BE2C (cell line): ENCODE measurements at regions not wholly inside any gene's neighbourhood (a gene's known extent, or its start where the extent isn't known, plus 50 kb on each side); places are given as distances from the start of the nearest gene placed in this dataset.

Experiments used
- DNase-seq: peaks from one replicate; pipeline ENCODE4 v3.0.0-alpha.2; 2020
- H3K27me3 ChIP-seq: fragments of 250-450 bp; sonication (Bioruptor Pico); 2 replicates; pipeline ENCODE4 v1.5.1; 2020; ENCODE audit warnings: mild to moderate bottlenecking
- H3K36me3 ChIP-seq: fragments of 250-450 bp; sonication (Bioruptor Pico); 2 replicates; pipeline ENCODE4 v1.5.1; 2020; ENCODE audit warnings: mild to moderate bottlenecking
- H3K4me1 ChIP-seq: fragments of 250-450 bp; sonication (Bioruptor Pico); 2 replicates; pipeline ENCODE4 v1.5.1; 2020
- H3K4me3 ChIP-seq: 2 replicates; pipeline ENCODE4 v1.5.1; 2011; ENCODE audit warnings: low read depth, low read length
- H3K9me3 ChIP-seq: fragments of 250-450 bp; sonication (Bioruptor Pico); 2 replicates; pipeline ENCODE4 v1.5.1; 2020
- CTCF ChIP-seq: IDR thresholded peaks from 2 replicates; pipeline ENCODE4 v1.5.1; 2012; ENCODE audit warnings: mild to moderate bottlenecking, low read depth, low read length

DNA sequence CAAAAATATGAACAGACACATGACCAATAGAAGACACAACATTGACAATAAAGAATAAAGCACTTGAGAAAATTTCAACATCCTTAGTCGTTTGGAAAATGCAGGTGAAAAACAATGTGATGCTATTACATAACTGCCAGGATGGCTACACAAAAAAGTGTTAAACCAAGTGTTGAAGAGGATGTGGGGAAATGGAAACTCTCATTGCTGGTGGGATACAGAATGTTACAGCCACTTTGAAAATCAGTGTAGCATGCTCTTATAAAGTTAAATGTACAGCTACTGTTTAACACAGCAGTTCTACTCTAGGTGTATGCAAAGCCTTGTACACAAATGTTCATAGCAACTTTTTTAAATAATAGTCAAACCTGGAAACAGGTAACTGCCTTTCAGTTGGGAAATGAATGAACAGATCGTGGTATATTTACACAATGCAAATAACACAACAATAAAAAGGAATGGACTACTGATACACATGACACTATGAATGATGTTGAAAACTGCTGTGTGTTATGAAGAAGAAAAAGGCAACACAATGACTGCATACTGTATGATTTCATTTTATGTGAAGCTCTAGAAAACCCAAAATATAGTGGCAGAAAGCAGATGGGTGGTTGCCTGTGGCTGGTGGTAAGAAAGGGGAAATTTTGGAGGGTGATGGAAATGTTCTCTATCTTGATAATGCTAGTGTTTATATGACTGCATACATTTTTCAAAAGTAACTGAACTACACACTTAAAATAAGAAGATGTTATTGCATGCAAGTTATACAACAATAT lies 102.2 kb upstream of the VIPR2 start:
- Histone ChIP-seq H3K36me3 (no peaks in the 10 kb centered on the region), H3K27me3 (no peaks in the 10 kb centered on the region), H3K4me3 (no peak overlapping the region), H3K9me3 (no peaks in the 10 kb centered on the region), H3K4me1 (no peaks in the 10 kb centered on the region)
- no peak for DNase-seq
- no peak for TF ChIP-seq CTCF

GRCh38 chr7:159240962-159241361 lies 96.3 kb upstream of the VIPR2 start:
- no peaks in the 10 kb centered on the region for H3K27me3 ChIP-seq
- no peak for DNase-seq
- H3K36me3 ChIP-seq: no peaks in the 10 kb centered on the region
- H3K9me3 ChIP-seq: no peaks in the 10 kb centered on the region
- H3K4me3 ChIP-seq: no peak overlapping the region
- H3K4me1 ChIP-seq: no peaks in the 10 kb centered on the region
- no peak for TF ChIP-seq CTCF

DNA sequence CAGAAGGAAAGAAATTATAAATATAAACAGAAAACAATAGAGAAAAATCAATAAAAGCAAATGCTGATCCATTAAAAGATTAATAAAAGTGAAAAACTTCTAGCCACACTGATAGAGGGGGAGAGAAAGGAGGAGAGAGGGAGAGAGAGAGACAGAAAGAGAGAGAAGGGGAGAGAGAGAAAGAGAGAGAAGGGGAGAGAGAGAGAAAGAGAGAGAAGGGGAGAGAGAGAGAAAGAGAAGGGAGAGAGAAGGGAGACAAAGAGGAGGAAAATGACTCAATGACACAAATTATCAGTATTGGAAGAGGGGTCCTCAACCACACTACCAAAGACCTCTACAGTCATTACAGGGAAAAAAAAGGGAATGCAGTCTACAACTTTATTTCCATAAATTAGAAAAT lies 94.4 kb upstream of the VIPR2 start:
- no peaks in the 10 kb centered on the region for H3K36me3 ChIP-seq
- no peak for TF ChIP-seq CTCF
- H3K4me1 ChIP-seq: no peaks in the 10 kb centered on the region
- H3K4me3 ChIP-seq: no peak overlapping the region
- DNase-seq: no peak
- no peaks in the 10 kb centered on the region for H3K27me3 ChIP-seq
- H3K9me3 ChIP-seq: no peaks in the 10 kb centered on the region

- no peak for DNase-seq
- no peak for TF ChIP-seq CTCF
- Histone ChIP-seq H3K4me3 (no peak overlapping the region), H3K9me3 (no peaks in the 10 kb centered on the region), H3K27me3 (no peaks in the 10 kb centered on the region), H3K36me3 (no peaks in the 10 kb centered on the region), H3K4me1 (no peaks in the 10 kb centered on the region)
Observed at GRCh38 chr7:159238541-159238940, 93.9 kb upstream of the VIPR2 start.

DNA sequence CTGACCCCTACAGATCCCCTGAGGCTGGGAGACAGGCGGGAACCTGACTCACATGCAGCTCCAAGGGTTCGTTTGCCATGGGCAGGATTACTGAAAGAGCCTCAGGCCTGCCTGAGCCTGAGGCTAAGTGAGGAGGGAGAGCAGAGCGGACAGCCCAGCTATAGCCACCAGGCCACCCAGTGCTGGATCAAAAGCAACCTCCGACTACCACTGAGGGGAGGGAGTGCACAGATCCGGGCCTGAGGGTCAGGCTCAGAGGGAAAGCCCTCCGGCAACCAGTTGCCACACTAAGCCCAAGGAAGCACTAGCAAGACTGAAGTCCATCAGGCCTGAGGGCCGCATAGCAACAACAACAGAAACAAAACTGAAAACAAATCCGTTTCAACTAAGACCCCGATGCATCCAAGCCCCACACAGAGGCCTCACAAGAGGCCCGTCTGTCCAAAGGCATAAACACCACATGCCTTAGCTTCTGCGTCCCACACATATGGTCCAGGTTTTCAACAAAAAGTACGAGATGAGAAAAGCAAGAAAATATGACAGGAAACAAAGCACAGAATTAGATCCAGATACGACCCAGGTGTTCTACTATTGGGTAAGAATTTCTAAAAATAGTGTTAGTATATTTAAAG lies 92.5 kb upstream of the VIPR2 start:
- H3K4me1 ChIP-seq: no peaks in the 10 kb centered on the region
- no peak overlapping the region for H3K4me3 ChIP-seq
- H3K36me3 ChIP-seq: no peaks in the 10 kb centered on the region
- H3K27me3 ChIP-seq: no peaks in the 10 kb centered on the region
- no peak for DNase-seq
- no peaks in the 10 kb centered on the region for H3K9me3 ChIP-seq
- TF ChIP-seq CTCF: no peak

DNA sequence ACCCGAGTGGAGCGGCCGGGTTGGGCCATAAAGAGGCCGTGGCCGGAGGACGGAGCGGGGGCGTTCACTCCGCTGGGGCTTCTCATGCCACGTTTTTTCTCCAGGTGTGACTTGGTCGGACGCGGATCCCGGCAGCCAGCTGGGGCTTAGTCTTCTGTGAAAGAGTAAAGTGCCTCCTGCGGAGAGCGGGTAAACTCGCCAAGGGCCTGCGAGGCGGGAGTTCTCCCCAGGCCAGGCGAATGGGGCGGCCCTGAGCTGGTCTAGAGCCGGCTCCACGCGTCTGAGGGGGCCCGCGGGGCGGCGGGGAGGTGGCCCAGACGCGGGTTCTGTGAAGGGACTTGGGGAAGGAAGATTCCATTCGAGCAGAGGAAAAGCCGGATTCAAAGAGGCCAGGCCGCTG lies 86.3 kb upstream of the VIPR2 start:
- Histone ChIP-seq H3K4me3 (no peak overlapping the region), H3K9me3 (no peaks in the 10 kb centered on the region), H3K27me3 (no peaks in the 10 kb centered on the region), H3K36me3 (no peaks in the 10 kb centered on the region), H3K4me1 (no peaks in the 10 kb centered on the region; the same call in 1 of the 2 replicates)
- no peak for DNase-seq
- no peak for TF ChIP-seq CTCF
